ENCODE measurements at regions not wholly inside any gene's neighbourhood (a gene's known extent, or its start where the extent isn't known, plus 50 kb on each side); places are given as distances from the start of the nearest gene placed in this dataset.

- no peak overlapping the region for H3K4me3 ChIP-seq (ENCODE audit: low read depth in 1 of 2, low read length in 1 of 2)
- no peaks in the 10 kb centered on the region for H3K36me3 ChIP-seq
- no peak overlapping the region for H3K27ac ChIP-seq
- H3K9me3 ChIP-seq: no peaks in the 10 kb centered on the region
- no peaks in the 10 kb centered on the region for H3K27me3 ChIP-seq
- TF ChIP-seq, protein P1, sequence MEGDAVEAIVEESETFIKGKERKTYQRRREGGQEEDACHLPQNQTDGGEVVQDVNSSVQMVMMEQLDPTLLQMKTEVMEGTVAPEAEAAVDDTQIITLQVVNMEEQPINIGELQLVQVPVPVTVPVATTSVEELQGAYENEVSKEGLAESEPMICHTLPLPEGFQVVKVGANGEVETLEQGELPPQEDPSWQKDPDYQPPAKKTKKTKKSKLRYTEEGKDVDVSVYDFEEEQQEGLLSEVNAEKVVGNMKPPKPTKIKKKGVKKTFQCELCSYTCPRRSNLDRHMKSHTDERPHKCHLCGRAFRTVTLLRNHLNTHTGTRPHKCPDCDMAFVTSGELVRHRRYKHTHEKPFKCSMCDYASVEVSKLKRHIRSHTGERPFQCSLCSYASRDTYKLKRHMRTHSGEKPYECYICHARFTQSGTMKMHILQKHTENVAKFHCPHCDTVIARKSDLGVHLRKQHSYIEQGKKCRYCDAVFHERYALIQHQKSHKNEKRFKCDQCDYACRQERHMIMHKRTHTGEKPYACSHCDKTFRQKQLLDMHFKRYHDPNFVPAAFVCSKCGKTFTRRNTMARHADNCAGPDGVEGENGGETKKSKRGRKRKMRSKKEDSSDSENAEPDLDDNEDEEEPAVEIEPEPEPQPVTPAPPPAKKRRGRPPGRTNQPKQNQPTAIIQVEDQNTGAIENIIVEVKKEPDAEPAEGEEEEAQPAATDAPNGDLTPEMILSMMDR (IDR thresholded peaks at IDR 0.05): no peak
- no peaks in the 10 kb centered on the region for H3K4me1 ChIP-seq (ENCODE audit: control insufficient read depth in 1 of 2, insufficient read depth in 1 of 2, low read depth in 1 of 2, low read length in 1 of 2)
These were observed 220.8 kb upstream of the CDH4 start for GRCh38 chr20:61031101-61031830.

DNA sequence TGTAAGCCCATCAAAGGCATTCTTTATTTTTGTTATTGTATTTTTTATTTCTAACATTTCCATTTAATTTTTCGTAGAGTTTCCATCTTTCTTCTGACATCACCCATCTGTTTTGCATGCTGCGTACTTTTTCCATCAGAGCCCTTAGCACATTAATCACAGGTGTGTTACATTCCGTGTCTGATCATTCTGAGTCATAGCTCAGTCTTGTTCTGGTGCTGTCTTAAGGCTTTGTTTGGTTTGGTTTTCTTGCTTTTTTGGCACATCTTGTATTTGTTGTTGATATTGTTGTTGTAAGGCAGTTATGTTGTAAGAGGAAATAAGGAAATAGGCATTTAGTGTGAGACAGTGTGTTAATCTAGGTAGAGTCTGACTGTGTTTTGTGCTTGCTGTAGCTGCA lies 214.6 kb upstream of the CDH4 start:
- no peak overlapping the region for H3K4me3 ChIP-seq (ENCODE audit: low read depth in 1 of 2, low read length in 1 of 2)
- no peak overlapping the region for H3K27ac ChIP-seq
- no peaks in the 10 kb centered on the region for H3K9me3 ChIP-seq
- TF ChIP-seq, protein P1 (IDR thresholded peaks at IDR 0.05): no peak
- H3K36me3 ChIP-seq: no peaks in the 10 kb centered on the region
- no peaks in the 10 kb centered on the region for H3K27me3 ChIP-seq
- H3K4me1 ChIP-seq (ENCODE audit: control insufficient read depth in 1 of 2, insufficient read depth in 1 of 2, low read depth in 1 of 2, low read length in 1 of 2): no peaks in the 10 kb centered on the region

GRCh38 chr20:61041481-61041880 lies 210.6 kb upstream of the CDH4 start:
- Histone ChIP-seq H3K9me3 (no peaks in the 10 kb centered on the region), H3K4me3 (ENCODE audit: low read depth in 1 of 2, low read length in 1 of 2) (no peak overlapping the region), H3K4me1 (ENCODE audit: control insufficient read depth in 1 of 2, insufficient read depth in 1 of 2, low read depth in 1 of 2, low read length in 1 of 2) (no peaks in the 10 kb centered on the region), H3K27me3 (no peaks in the 10 kb centered on the region), H3K36me3 (no peaks in the 10 kb centered on the region), H3K27ac (no peak overlapping the region)
- TF ChIP-seq, protein P1 (IDR thresholded peaks at IDR 0.05): no peak

DNA sequence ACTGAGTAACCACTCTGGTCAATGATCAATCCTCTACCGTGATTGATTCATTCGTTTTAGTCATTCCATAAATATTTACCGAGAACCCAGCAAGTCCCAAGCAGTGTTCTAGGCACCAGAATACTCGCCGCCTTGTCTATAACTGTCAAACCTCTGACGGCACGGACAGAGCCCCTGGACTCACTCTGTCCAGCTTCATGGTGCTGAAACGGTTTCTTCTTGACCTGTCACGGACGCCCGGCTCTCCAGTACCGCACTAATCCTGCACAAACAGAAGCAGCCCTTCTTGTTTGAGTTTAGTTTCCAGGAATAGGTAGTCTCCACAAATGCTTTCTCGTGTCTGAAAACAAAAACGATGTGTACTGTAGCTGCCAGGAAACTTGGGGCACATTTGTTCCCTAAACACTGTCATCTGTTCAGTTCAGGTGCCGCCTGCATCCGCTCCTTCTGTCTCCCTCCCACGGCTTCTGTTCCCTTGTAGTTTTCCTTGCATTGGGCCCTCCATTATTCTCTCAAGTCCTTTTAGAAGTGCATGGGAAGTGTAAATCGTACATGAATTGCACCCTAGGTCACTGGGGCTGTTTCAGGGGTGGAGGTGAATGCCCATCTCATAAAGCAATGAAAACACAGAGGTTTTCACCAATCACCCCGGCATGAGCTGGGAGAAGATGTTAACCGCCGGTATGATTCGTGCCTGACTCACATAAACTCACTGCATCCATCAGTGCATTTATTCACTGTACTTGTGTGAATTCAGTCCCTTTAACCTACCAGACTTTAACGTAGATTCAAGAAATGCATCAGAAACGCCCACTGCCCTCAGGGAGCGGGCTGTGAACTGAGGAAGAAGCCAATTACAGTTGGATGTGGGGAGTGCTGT lies 209.3 kb upstream of the CDH4 start:
- Histone ChIP-seq H3K27me3 (no peaks in the 10 kb centered on the region), H3K9me3 (no peaks in the 10 kb centered on the region), H3K4me1 (ENCODE audit: control insufficient read depth in 1 of 2, insufficient read depth in 1 of 2, low read depth in 1 of 2, low read length in 1 of 2) (no peaks in the 10 kb centered on the region), H3K36me3 (no peaks in the 10 kb centered on the region), H3K4me3 (ENCODE audit: low read depth in 1 of 2, low read length in 1 of 2) (no peak overlapping the region), H3K27ac (no peak overlapping the region)
- TF ChIP-seq, protein P1 (IDR thresholded peaks at IDR 0.05): no peak

- Histone ChIP-seq H3K27me3 (no peaks in the 10 kb centered on the region), H3K9me3 (no peaks in the 10 kb centered on the region), H3K4me1 (ENCODE audit: control insufficient read depth in 1 of 2, insufficient read depth in 1 of 2, low read depth in 1 of 2, low read length in 1 of 2) (no peaks in the 10 kb centered on the region), H3K36me3 (no peaks in the 10 kb centered on the region), H3K4me3 (ENCODE audit: low read depth in 1 of 2, low read length in 1 of 2) (no peak overlapping the region), H3K27ac (no peak overlapping the region)
- TF ChIP-seq, protein P1 (IDR thresholded peaks at IDR 0.05): no peak
These were observed 208.4 kb upstream of the CDH4 start for GRCh38 chr20:61043681-61044080.
